Progenitor cell of endocrine pancreas (in vitro differentiated cells): ENCODE measurements at regions not wholly inside any gene's neighbourhood (a gene's known extent, or its start where the extent isn't known, plus 50 kb on each side); places are given as distances from the start of the nearest gene placed in this dataset.

Source experiments
- DNase-seq: peaks from one replicate; pipeline ENCODE4 v3.0.0; 2021; ENCODE audit warnings: low spot score; ENCODE audit not compliant: unreplicated experiment
- H3K27ac Mint-ChIP-seq: 2 replicates; pipeline ENCODE4 v1.8.0; 2021; ENCODE audit warnings: mild to moderate bottlenecking, moderate library complexity, mixed read lengths
- H3K27me3 Mint-ChIP-seq: 2 replicates; pipeline ENCODE4 v1.8.0; 2021; ENCODE audit warnings: mixed read lengths
- H3K36me3 Mint-ChIP-seq: 2 replicates; pipeline ENCODE4 v1.8.0; 2022; ENCODE audit warnings: mixed read lengths; ENCODE audit not compliant: insufficient read depth
- H3K4me1 Mint-ChIP-seq: 2 replicates; pipeline ENCODE4 v1.8.0; 2021; ENCODE audit warnings: low read depth, mixed read lengths
- H3K4me3 Mint-ChIP-seq: 2 replicates; pipeline ENCODE4 v1.8.0; 2021; ENCODE audit warnings: low read depth, mild to moderate bottlenecking, moderate library complexity, mixed read lengths
- H3K9me3 Mint-ChIP-seq: 2 replicates; pipeline ENCODE4 v1.8.0; 2021; ENCODE audit warnings: low read depth, mixed read lengths
- TF ChIP-seq, protein P1 (sequence below): fragments of 200-600 bp; sonication (generic); IDR thresholded peaks from one replicate; pipeline ENCODE4 v1.5.0; 2021; ENCODE audit warnings: antibody characterized with exemption, mild to moderate bottlenecking; ENCODE audit not compliant: unreplicated experiment

DNA sequence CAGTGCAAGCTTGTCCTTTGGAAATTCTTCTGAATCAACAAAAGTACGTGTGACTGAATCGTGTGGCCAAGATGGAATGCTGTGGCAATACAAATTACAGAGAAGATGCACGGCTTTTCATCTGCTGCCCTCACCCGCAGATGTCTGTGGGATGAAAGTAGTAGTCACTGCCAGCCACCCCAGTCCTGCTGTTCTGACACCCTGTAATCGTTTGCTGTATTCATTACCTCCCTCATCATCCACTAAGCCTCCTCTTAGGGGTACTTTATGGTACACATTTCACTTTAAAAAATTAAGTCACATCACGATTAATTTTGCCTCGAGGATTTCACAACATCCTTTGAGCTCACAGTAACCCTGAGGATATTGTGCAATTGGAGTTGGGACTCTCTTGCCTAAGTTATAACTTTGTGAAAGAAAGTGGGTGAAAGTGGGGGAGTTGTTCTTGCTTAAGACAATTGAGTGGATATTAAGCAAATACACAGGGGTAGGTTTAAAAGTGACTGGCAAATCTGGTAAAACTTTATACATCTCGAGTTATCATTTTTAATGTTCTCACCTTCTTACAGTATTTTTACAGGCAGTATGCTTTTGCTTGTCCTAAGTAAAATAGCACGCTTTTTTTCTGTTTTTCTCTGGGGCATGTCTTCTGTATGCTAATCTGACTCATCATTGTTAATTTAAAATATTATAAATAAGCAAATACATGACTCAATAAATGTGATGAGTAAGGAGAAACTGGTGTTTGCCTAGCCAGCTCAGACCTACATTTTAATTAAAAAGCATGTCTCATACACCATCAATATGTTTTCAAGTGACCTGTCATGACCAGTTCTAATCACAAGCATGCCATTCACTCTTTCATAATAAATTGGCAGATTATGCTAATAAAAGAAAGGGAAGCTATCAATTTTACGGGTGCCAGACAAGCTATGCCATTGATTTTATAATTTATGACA lies 680.9 kb downstream of the IRS1 start:
- Mint-ChIP-seq H3K9me3 (no peaks in the 10 kb centered on the region), H3K4me3 (no peak overlapping the region), H3K36me3 (no peaks in the 10 kb centered on the region), H3K27ac (no peak overlapping the region), H3K27me3 (no peaks in the 10 kb centered on the region), H3K4me1 (peaks cover 22% of the 10 kb centered on the region)
- no peak for DNase-seq
- TF ChIP-seq, protein P1, sequence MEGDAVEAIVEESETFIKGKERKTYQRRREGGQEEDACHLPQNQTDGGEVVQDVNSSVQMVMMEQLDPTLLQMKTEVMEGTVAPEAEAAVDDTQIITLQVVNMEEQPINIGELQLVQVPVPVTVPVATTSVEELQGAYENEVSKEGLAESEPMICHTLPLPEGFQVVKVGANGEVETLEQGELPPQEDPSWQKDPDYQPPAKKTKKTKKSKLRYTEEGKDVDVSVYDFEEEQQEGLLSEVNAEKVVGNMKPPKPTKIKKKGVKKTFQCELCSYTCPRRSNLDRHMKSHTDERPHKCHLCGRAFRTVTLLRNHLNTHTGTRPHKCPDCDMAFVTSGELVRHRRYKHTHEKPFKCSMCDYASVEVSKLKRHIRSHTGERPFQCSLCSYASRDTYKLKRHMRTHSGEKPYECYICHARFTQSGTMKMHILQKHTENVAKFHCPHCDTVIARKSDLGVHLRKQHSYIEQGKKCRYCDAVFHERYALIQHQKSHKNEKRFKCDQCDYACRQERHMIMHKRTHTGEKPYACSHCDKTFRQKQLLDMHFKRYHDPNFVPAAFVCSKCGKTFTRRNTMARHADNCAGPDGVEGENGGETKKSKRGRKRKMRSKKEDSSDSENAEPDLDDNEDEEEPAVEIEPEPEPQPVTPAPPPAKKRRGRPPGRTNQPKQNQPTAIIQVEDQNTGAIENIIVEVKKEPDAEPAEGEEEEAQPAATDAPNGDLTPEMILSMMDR: no peak

DNA sequence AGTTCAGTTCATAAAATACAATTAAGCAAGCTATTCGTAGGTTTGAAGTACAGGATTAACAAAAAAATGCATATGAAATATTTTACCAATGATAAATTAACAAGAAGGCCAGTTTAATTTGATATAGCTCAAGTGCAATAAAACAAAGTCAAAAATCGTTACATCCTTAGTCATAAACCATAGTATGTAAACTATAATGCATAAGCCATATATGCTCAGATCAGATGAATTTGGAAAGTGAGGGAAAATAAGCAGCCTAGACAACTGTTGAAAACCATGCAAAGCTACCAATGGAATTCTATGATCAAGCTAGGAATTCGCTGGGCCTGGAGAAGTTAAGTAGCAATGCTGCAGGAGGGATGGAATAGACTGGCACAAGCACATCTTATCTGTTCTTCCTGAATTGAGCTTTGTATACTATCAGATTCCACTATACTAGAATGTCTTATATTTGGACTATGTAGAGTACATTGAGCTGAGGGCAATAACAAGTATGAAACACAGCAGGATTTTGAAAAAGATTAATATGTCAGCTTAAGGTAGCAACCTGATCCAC lies 682.0 kb downstream of the IRS1 start:
- Mint-ChIP-seq H3K27me3 (no peaks in the 10 kb centered on the region), H3K9me3 (no peaks in the 10 kb centered on the region), H3K4me1 (peaks cover 21% of the 10 kb centered on the region), H3K4me3 (no peak overlapping the region), H3K27ac (no peak overlapping the region), H3K36me3 (no peaks in the 10 kb centered on the region)
- TF ChIP-seq, protein P1: no peak
- no peak for DNase-seq

GRCh38 chr2:226116346-226116745 lies 683.3 kb downstream of the IRS1 start:
- TF ChIP-seq, protein P1: no peak
- H3K9me3 Mint-ChIP-seq: no peaks in the 10 kb centered on the region
- H3K27me3 Mint-ChIP-seq: no peaks in the 10 kb centered on the region
- no peak for DNase-seq
- H3K27ac Mint-ChIP-seq: no peak overlapping the region
- no peak overlapping the region for H3K4me3 Mint-ChIP-seq
- H3K36me3 Mint-ChIP-seq: no peaks in the 10 kb centered on the region
- peaks cover 21% of the 10 kb centered on the region for H3K4me1 Mint-ChIP-seq

DNA sequence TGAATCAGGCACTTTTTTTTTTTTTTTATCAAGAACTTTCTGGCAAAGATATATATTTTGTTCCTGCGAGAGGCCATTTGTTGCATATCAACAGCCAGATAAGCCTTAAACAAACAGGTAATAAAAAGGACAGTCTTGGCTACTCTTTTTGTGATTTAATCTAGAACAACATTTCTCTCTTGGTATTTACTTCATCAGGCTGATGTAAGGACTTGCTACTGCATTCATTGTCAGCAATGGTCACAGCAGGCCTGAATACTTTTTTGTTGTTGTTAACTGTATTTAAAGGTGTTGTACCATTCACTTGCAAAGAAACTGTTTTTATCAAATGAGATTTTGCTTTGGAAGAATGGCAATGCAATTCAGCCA lies 683.8 kb downstream of the IRS1 start:
- Mint-ChIP-seq H3K27me3 (no peaks in the 10 kb centered on the region), H3K4me1 (peaks cover 21% of the 10 kb centered on the region), H3K36me3 (no peaks in the 10 kb centered on the region), H3K27ac (no peak overlapping the region), H3K4me3 (no peak overlapping the region), H3K9me3 (no peaks in the 10 kb centered on the region)
- TF ChIP-seq, protein P1: no peak
- no peak for DNase-seq

DNA sequence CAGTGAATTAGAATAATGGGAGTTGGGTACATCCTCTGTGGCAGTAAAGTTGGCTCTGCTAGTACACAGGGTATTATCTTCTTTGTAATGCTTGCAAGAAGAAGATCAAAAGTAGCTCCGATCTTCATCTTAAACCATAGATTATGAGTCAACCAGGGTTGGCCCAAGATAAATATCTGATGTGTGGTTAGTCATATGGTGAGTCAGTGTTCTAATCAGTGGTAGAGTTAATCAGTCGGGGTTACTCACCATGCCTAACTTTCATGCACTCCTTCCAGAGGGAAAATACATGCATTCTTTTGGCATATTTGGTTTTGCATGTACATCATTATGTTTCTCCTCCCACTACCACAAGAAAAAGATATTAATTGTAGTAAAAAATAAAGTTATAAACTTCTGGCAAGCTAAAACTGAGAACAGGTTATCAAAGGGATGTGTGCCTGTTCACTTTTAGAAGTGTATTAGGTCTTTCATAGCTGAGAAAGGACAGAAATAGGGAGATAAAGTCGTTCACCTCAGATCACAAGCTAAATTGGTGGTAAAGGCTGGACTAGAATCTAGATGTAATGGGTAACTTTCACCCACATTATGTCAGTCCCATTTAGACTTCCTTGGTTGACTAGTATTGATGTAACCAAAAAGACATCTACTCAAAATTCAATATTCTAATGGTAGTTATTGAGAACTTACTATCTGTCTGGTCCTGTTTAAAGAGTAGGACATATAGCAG lies 684.4 kb downstream of the IRS1 start:
- TF ChIP-seq, protein P1: no peak
- Mint-ChIP-seq H3K36me3 (no peaks in the 10 kb centered on the region), H3K27ac (no peak overlapping the region), H3K4me1 (peaks cover 21% of the 10 kb centered on the region), H3K9me3 (no peaks in the 10 kb centered on the region), H3K4me3 (no peak overlapping the region), H3K27me3 (no peaks in the 10 kb centered on the region)
- DNase-seq: no peak
